Choroid plexus epithelial cell (primary cell): ENCODE measurements at regions not wholly inside any gene's neighbourhood (a gene's known extent, or its start where the extent isn't known, plus 50 kb on each side); places are given as distances from the start of the nearest gene placed in this dataset.

Experiments
- DNase-seq: peaks from one replicate; pipeline ENCODE4 v3.0.0-alpha.2; 2010; ENCODE audit warnings: low read depth
- H3K4me3 ChIP-seq: 2 replicates; pipeline ENCODE4 v1.5.1; 2011; ENCODE audit warnings: low read depth, mild to moderate bottlenecking, control low read depth, low read length, moderate library complexity
- TF ChIP-seq, protein P1 (sequence below): conservative IDR thresholded peaks from 2 replicates; pipeline ENCODE4 v1.5.1; 2011; ENCODE audit warnings: low read depth, mild to moderate bottlenecking, control low read depth, inconsistent platforms, low read length, moderate library complexity

DNA sequence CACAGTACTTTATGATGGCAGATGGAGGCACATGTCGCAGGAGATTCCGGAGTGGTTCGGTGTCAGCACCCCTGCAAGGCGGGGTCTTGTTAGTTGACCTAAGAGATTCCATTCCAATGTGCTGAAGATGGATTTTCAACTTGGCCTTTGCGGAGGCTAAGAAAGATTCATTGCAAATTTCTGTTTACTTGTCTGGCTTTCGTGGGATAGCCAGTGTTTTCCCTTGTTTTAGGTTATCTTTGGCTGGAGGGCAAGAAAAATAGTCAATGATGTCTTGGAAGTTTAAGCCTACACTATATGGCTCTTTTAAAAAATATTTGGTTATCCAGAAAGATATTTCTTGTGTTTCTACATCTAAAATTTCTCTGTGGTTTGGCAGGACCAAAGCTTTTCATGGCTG lies 123.6 kb upstream of the PTCH1 start:
- TF ChIP-seq, protein P1, sequence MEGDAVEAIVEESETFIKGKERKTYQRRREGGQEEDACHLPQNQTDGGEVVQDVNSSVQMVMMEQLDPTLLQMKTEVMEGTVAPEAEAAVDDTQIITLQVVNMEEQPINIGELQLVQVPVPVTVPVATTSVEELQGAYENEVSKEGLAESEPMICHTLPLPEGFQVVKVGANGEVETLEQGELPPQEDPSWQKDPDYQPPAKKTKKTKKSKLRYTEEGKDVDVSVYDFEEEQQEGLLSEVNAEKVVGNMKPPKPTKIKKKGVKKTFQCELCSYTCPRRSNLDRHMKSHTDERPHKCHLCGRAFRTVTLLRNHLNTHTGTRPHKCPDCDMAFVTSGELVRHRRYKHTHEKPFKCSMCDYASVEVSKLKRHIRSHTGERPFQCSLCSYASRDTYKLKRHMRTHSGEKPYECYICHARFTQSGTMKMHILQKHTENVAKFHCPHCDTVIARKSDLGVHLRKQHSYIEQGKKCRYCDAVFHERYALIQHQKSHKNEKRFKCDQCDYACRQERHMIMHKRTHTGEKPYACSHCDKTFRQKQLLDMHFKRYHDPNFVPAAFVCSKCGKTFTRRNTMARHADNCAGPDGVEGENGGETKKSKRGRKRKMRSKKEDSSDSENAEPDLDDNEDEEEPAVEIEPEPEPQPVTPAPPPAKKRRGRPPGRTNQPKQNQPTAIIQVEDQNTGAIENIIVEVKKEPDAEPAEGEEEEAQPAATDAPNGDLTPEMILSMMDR = no peak
- H3K4me3 ChIP-seq = no peak overlapping the region
- no peak for DNase-seq

DNA sequence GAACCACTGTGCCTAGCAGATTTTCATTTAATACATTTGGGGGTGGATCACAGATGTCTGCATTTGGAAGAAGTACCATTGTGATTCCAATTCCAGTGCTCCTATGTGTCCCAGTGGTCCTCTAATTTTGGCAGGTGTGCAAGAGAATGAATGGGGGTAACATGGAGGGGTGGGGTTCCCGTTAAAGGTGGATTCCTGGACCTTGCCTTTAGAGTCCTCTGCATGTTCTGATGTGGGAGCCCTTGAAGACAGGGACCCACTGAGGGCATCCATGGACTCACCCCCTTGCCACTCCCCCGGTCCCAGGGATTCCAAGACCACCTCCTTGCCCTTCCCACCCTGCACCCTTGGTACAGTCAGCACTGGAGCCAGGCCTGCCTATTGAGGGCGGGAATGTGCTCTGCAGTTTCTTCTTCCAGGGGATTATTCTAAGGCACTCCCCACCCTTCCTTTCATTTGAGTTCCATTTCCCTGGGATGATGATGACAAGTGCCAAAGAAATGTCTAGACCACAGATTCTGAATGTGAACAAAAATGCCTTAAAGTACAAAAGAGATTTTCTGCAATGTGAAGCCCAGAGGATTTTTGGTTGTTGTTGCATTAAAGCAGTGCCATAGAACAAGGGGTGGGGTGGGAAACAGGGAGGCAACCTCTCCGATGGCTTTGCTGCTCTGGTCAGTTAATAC lies 119.4 kb upstream of the PTCH1 start:
- H3K4me3 ChIP-seq = no peak overlapping the region
- TF ChIP-seq, protein P1 = no peak
- no peak for DNase-seq

DNA sequence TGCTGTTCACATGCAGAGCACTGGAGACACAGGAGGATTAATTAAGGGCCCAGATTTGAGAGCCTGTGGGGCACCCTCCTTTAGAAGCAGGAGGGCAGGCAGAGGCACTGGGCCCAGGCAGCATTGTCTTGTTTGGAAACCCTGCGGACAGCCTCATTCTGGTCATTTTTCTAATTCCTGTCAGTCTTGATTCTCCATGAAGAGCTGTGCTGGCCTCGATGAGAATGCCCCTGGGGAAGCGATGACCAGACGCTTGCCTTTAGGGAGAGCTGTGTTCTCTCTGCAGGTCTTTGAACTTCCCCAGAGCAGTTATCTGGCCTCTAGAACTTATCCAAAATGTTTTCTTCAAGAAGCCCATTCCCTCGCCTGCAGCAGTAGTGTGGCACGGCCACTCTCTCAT lies 117.8 kb upstream of the PTCH1 start:
- H3K4me3 ChIP-seq = no peak overlapping the region
- TF ChIP-seq, protein P1 = no peak
- DNase-seq = no peak

DNA sequence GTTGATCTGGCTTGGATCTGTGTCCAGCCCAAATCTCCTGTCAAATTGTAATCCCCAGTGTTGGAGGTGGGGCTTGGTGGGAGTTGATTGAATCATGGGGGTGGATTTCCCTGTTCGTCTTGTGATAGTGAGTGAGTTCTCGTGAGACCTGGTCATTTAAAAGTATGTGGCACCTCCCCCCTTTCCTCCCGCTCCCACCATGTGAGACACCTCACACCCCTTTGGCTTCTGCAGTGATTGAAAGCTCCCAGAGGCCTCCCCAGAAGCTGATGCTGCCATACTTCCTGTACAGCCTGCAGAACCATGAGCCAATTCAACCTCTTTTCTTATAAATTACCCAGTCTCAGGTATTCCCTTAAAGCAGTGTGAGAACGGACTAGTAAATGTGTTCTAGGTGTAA lies 117.3 kb upstream of the PTCH1 start:
- no peak for DNase-seq
- H3K4me3 ChIP-seq = no peak overlapping the region
- TF ChIP-seq, protein P1 = no peak

DNA sequence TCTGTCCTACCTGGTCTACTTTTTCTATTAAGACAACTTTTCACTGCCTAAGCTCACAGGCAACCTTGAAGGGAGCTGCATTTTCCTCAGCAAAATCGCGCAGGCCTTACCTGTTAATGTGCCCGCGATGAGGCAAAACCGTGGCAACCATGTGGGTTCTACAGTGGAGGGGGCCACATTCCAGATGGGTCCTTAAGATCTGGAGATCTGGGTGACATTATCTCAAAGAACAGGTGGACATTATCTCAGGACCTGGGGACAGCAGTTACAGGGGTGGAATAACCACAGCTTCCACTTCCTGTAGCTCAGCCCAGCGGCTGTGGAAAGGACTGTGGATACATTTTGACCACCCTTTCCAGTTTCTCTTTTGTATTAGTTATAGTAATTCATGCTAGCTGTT lies 112.8 kb upstream of the PTCH1 start:
- TF ChIP-seq, protein P1 = no peak

DNA sequence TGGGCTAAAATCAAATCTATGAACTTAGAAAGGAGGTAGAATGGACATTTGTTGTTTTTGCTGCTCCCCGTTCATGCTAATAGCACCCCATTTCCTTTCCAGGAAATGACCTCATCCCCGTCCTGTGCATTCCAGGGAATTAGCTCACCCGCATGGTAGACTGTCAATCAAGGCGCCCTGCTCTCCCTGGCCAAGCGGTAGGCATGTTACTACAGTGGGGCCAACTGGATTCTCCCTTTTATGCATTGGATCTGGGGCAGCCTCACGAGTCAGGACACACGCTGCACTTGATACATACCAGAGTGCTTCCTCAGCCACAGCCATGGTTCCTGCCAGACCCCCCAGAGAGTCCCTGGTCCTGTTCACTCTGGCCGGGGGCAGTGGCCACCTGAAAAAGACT lies 111.0 kb upstream of the PTCH1 start:
- H3K4me3 ChIP-seq = no peak overlapping the region
- DNase-seq = peak; percentile 5
- TF ChIP-seq, protein P1 = no peak

More for the DNA sequence above, 112.8 kb upstream of the PTCH1 start:
- DNase-seq = no peak
- H3K4me3 ChIP-seq = no peak overlapping the region

DNA sequence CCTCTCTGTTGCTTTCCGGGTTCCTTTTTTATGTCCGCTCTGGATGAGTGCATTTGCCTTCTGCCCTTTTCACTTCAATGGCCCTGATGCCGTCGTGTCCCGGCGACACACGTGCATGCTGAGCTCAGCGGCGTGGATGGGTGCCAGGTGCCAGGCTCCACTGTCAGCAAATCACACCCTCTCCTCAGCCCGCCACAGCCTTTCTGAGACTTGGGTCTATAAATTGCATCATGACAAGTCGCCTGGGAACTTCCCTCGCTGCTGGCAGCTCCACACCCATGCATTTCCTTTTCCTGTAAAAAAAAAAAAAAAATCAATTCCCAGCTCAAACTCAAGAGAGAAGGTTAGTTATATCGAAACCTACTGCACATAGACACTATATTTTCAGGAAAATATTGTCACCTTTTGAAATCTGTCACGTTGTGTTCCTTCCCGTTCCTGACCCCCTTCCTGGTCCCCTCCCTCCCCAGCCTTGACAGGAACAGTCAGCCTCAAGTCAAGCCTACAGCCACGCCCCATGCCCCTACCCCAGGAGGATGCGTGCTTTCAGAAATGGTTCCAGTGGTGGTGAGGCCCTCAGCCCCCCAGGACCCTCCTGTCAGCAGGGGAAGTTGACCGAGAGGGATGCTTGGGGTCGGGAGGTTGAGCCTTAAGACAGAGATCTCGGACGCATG lies 110.3 kb upstream of the PTCH1 start:
- DNase-seq = no peak
- H3K4me3 ChIP-seq = no peak overlapping the region
- TF ChIP-seq, protein P1 = no peak
